NT2/D1 (cell line): ENCODE measurements at regions not wholly inside any gene's neighbourhood (a gene's known extent, or its start where the extent isn't known, plus 50 kb on each side); places are given as distances from the start of the nearest gene placed in this dataset.

Source experiments
- YY1 ChIP-seq: IDR thresholded peaks from 2 replicates; pipeline ENCODE4 v1.6.1; 2011; ENCODE audit not compliant: insufficient read length, insufficient read depth
- ZNF274 ChIP-seq: IDR thresholded peaks from 2 replicates; pipeline ENCODE4 v1.6.1; 2011; ENCODE audit warnings: mild to moderate bottlenecking, low read depth, low read length

GRCh38 chr9:88821033-88821745 lies 170.1 kb upstream of the S1PR3 start:
- TF ChIP-seq ZNF274 (no peak), YY1 (no peak)
